Superior temporal gyrus (tissue), 1 donor: ENCODE measurements at regions not wholly inside any gene's neighbourhood (a gene's known extent, or its start where the extent isn't known, plus 50 kb on each side); places are given as distances from the start of the nearest gene placed in this dataset.

Experiments used
- DNase-seq: peaks from one replicate; pipeline ENCODE4 v3.0.0-alpha.2; 2016; ENCODE audit errors: extremely low spot score

DNA sequence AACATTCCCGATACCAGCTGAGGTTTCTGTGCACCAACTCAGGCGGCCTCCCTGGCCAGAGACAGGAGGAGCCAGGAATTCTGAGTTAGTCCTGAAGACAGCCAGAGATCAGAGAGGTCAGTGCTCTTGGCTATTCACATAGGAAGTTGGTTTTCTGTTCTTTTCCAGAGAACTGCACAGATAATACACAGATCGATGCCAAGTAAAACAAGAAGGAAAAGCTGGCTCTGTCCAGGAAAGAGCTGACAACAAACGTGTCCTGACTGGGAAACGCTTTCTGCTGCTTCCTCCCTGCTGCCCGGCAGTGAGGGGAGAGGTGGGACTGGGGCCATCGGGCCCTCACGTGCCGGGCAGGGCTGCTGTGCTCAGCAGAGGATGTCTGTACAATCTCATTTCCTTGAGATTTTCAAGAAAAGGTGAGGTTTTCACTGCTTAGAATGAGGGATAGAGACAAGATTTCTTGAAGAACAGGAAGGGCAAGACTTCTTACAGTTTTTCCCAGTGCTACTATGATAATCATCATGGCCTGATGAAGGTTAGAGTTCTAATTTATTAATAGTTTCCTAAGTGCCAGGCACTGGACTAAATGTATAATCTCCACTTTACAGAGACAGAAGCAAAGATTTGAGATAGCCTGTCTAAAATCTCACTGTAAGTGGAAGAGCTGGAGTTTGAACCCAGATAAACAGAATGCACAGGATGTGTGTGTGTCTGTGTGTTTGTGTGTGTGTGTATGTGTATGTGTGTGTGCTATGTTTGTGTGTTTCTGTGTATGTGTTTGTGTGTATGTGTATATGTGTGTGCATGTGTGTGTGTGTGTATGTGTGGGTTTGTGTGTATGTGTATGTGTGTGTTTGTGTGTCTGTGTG is 211.0 kb upstream of the RAB4A start:
- peak; percentile 44 for DNase-seq

DNA sequence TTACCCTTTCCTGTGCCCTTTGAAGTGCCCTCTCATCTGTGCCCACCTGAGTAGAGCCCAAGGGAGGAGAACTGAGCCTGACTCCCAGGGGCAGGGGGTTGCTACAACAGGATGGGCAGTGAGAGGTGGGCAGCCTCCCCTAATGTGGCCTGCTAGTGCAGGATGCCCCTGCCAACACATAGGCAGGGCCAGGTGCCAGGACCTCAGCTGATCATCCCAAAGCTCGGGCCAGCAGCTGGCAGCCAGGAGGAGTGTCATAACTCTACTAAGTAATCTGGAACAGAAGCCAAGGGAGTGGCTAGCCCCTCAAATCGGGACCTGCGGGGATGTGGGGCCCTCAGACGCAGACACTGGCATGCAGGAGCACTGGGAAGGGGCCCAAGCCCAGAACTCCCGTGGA is 208.8 kb upstream of the RAB4A start:
- DNase-seq: no peak

DNA sequence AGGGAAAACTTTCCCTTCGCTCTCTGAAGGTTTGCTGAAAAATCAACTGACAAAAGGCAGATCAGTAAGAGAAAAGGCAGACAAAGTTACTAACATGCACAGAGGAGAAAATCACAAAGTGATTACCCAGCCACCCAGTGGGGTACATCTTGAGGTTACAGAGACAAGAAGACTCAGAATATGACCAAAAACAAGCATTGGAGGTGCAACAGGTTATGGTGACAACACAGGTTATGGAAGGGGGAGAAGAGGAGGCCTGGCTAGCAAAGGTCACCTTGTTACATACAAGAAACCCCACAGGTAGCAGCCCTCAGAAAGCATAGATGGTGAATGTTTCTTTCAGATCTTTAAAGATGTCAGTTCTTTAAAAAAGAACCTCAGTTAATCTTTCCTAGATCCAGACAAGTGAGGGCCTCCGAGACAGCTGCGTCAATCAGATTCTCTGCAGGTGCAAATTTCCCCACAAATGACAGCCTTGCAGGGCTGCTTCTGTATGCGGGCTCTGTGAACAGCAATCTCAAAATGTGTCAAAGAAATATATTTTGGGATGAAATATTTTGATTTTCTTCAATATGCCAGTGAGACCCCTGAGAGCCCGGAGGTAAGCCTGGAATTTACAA is 207.6 kb upstream of the RAB4A start:
- DNase-seq: no peak

DNA sequence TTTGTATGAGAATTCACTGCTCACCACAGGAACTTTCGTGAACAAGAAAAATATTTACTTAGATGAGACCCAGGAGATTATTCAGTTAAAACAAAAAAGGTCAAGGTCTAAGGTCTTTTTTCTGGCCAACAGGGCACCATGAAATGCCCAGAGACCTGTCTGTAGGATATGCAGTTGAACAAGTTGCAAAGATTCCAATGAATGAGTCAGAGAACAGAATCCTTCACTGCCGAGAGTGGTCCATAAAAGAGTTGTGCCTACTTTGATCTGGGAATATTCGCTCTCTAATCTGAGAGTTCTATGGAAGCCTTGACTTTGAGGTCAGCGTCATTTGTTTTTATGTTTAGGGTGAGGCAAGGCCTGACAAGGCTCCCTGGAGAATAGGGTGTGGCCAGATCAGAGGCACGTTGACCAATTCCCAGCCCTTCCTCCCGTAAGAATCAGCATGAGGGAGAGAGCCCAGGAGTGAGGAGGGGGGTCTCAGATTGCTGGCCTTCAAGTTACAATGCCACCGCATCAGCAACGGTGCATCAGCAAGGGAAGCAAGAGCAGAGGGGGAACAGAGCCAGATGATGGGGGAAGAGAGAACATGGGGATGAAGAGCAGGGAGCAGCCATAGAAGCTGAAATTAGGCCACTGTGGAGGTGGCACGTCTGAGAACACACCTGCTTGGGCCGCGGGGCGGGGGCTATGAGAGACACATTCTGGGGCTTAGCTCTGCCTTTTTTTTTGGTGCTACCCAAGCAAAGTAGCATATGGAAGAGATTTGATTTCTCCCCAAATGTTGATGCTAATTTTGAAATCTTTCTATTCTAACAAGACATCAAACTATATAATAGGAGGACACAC is 206.4 kb upstream of the RAB4A start:
- no peak for DNase-seq

DNA sequence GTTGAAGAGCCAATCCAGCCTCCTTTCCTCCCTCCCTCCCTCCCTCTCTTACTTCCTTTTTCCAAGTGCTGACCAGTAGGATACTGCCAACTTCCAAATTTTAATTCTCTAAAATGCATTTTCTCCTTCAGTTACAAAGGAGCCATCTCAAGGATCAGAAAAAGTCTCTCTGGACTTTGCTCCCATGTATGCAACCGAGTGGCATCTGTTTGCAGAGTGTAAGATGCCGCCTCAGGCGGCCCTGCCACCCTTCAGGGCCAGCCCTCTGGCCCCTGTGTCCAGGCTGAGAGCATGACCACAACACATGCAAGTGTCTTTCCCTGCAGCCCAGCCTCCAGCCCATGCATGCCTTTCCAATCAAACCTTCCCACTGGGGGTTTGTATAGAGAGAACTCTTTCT is 205.3 kb upstream of the RAB4A start:
- no peak for DNase-seq

DNA sequence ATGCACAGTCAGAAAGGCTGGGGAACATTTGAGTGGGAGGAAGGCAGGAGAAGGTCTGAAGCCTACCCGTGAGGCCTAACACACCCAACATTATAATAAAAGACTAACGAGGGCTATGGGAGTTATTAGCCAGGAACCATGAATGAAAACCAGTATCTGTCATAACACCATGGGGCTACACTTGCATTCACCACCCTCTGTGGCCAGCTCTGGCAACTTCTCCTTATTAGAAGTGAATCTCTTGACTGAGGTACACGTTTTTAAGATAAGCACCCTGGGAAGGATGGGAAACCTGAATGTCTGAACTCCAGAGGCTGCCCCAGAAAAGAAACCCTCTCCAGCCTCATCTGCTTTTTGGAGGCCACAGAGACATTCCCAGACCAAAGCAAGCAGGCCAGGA is 204.3 kb upstream of the RAB4A start:
- no peak for DNase-seq

- no peak for DNase-seq
Observed at GRCh38 chr1:229067546-229067945, 203.4 kb upstream of the RAB4A start.

DNA sequence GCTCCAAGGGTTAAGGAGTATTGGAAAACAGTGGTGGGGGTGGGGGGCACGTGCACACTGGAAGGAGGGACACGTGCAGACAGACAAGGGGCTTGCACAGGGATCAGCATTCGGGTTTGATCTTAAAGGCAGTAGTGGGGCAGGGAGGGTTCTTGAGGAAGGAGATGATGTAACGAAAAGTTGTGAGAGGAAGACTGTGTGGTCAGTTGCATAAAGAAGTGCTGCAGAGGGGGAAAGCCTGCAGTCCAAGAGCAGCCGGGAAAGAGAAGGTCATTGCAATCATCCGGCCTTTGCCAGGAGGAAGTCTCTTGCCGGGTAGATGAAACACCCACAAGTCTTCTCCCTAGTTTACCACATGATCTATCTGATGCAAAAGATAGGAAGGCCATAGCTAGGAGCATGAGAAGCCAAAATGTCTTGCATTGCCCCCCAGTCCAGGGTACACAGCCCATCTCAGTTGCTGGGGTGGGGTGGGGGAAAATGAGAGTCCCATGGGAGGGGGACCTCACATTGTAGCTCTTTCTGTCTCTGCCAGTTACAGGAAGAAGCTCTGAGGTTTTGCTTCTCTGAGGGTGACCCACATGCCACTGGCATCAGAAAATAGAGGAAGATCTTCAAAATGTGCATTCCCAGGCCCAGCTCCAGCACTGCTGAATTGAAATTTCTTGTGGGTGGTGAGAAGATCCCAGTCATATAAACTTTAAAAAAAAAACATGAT is 202.5 kb upstream of the RAB4A start:
- DNase-seq: no peak

DNA sequence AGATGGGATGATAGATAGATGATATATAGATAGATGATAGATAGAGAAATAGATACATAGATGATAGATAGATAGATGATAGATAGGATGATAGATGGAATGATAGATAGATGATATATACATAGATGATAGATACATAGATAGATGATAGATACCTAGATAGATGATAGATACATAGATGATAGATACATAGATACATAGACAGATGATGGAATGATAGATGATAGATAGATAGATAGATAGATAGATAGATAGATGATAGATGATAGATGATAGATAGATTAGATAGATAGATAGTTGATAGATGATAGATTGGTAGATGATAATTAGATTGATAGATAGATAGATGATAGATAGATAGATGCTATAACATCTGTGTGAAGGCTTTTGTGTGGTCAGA is 201.7 kb upstream of the RAB4A start:
- DNase-seq: no peak

DNA sequence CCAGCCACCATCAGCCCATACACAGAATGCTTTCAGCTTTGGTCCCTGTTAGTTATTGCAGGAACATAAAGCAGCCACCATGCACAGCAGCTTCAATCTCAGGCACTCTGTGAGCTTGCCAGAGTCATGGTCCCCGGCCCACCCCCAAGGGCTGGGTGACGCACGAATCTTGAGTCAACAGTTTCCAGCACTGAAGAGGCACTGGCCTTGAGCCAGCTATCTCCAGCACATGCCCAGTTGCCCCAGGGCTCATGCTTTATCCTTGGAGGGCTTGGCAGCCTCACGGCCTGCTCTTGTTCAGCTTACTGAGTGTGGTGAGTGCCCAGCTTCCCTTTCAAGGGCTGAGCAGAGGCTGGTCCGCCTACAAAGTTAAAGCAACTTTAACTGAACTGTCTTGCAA is 200.7 kb upstream of the RAB4A start:
- peak; percentile 53 for DNase-seq

GRCh38 chr1:229073251-229073650 is 197.7 kb upstream of the RAB4A start:
- DNase-seq: no peak

DNA sequence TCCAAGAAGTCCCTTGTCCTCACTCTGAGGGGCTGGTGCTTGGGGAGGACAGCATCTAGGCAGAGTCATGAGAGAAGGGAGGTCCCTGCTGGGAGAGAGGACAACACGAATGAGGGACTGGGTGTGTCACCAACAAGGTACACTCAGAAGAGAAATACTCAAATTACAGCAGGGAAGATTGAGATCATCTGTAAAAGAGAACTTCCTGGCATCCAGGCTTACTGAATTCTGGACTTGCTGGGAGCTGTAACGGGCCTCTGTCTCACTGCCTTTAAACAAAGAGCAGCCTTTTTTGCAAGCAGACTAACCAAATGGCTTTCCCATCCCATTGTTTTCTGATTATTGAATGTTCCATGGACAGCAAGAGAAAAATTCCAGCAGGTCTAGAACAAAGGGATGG is 195.7 kb upstream of the RAB4A start:
- DNase-seq: peak; percentile 56

GRCh38 chr1:229075716-229076115 is 195.2 kb upstream of the RAB4A start:
- no peak for DNase-seq

DNA sequence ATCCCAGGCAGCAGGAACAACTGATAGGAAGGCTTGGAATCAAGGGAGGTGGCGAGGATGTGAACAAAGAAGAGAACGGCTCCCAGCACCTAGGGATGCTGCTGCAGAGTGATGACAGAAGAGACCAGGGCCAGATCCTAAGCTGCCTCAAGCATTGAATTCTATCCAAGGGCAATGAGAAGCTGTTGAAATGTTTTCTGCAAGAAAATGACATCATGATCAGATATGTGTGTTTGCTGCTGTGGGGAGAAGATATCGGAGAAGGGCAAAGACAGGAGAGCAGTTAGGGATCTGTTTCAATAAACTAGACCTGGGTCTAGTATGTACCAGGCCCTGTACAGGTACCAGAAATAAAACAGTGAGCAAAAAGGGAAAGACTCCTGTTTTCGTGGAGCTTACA is 194.7 kb upstream of the RAB4A start:
- DNase-seq: no peak

- no peak for DNase-seq
Observed at GRCh38 chr1:229079016-229079595, 191.8 kb upstream of the RAB4A start.

DNA sequence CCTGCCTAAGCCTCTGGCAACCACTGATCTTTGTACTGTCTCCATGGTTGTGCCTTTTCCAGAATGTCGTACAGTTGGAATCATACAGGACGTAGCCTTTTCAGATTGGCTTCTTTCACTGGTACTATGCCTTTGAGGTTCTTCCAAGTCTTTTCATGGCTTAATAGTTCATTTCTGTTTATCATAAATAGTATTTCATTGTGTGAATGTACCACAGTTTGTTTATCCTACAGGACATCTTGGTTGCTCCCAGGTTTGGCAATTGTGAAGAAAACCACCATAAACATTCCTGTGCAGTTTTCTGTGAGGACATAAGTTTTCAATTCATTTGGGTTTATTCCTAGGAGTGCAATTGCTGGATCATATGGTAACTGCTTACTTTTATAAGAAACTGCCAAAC is 190.6 kb upstream of the RAB4A start:
- DNase-seq: no peak

- no peak for DNase-seq
Observed at GRCh38 chr1:229085291-229085690, 185.6 kb upstream of the RAB4A start.

DNA sequence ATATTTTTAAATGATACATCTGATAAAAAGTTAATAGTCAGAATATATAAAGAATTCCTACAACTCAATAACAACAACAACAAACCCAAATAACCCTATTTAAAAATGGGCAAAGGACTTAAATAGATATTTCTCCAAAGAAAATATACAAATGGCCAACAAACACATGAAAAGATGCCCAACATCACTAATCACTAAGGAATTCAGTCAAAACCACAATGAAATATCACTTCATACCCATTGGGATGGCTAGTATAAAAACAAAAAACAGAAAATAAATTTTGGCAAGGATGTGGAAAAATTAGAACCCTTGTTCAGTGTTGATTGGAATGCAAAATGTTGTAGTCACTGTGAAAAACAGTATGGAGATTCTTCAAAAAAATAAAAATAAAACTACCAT is 184.8 kb upstream of the RAB4A start:
- no peak for DNase-seq

DNA sequence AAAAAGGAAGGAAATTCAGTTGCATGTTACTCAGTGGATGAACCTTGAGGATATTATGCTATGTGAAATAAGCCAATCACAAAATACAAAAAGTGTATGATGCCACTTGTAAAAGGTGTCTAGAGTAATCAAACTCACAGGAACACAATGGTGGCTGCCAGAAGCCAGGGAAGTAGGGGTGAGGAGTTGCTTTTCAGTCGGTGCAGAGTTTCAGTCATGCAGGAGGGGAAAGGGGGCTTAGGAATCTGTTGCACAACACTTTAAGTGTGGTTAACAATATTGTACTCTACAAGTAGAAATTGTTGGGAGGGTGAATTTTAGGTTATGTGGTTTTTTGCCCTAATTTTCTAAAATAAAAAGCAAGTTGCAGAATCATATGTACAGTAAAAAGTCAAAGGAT is 184.2 kb upstream of the RAB4A start:
- no peak for DNase-seq

- no peak for DNase-seq
Observed at GRCh38 chr1:229087339-229087738, 183.6 kb upstream of the RAB4A start.

GRCh38 chr1:229087906-229088305 is 183.0 kb upstream of the RAB4A start:
- DNase-seq: no peak

- DNase-seq: no peak
Observed at GRCh38 chr1:229088711-229089110, 182.2 kb upstream of the RAB4A start.
